Raji (cell line): ENCODE measurements at regions not wholly inside any gene's neighbourhood (a gene's known extent, or its start where the extent isn't known, plus 50 kb on each side); places are given as distances from the start of the nearest gene placed in this dataset.

Source experiments
- POLR2A ChIP-seq: IDR thresholded peaks from 2 replicates; pipeline ENCODE4 v1.6.1; 2011; ENCODE audit warnings: low read depth, low read length, control low read depth; ENCODE audit not compliant: insufficient read depth

GRCh38 chr17:77695386-77695785 is 263.1 kb upstream of the TNRC6C start:
- TF ChIP-seq POLR2A: no peak

- no peak for TF ChIP-seq POLR2A
Measured at GRCh38 chr17:77696151-77696720, 262.3 kb upstream of the TNRC6C start.

GRCh38 chr17:77696721-77697460 is 261.6 kb upstream of the TNRC6C start:
- no peak for TF ChIP-seq POLR2A

- no peak for TF ChIP-seq POLR2A
Measured at GRCh38 chr17:77697480-77698400, 260.8 kb upstream of the TNRC6C start.

DNA sequence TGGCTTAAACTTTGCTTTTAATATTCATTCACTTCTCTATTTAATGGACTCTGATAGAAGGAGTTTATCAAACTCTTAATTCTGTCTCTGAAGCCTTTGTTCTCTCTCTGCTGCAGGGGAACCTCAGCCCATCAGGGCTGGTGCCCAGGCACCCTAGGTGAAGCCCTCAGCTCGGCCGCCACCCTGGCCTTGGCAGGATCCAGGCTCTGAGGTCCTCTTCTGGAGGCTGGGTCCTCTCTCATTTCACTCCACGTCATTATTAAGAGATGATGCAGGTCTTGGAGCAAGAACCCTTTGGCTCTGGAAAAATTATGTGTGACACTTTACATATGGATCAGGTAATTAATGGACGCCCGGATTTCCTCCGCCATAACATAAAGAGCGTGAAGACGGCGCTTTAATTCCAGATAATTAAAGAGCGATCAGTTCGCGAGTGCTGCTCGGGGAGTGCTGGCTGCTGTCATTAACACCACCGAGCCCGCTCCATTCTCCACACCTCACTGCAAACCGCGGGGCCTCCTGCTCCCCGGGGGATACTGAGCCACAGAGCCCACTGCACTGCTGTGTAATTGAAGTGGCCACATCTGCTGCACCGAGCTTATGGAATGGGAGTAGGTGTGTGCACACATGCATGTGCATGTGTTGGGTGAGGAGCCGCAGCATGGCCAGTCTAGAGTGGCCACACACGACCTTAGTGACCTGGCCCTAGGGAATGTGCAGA is 259.4 kb upstream of the TNRC6C start:
- TF ChIP-seq POLR2A: no peak

DNA sequence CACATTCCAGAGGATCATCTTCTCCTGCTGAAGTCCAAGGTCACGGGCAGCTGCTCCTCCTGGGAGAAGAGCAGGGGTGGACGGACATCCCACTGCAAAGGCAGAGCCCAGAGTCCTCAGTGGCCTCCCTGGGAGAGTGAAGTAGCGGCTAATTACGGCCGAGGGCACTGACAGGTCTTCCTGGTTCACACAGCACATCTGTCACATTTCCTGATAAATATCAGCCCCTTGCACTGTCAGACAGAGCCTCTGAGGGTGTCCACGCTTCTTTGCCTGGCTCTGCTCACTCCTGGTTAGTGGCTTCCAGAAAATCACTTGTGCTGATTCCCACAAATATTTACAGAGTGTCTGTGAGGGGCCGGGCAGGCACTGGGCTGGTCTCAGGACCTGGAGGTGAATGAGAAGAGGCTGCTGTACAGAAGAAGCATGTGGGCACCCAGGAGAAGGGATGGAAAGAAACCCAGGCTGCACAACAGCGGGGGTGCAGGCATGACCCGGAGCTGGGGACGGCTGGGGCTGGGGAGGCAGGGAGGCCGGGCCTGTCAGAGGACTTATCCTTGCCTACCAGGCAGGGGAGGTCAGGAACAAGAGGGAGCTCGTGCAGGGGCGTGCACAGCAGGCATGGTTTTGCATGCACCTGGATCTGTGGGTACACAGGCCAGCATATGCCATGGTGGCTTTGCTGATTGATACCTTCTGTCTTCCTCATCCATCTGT is 258.2 kb upstream of the TNRC6C start:
- TF ChIP-seq POLR2A: no peak

DNA sequence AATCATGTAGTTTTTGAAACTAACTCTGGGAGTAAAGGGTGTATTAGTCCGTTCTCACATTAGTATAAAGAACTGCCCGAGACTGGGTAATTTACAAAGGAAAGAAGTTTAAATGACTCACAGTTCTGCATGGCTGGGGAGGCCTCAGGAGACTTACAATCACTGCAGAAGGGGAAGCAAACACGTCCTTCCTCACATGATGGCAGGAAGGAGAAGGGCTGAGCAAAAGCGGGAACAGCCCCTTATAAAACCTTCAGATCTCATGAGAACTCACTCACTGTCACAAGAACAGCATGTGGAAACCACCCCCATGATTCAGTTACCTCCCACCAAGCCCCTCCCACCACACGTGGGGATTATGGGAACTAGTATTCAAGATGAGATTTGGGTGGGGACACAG is 256.5 kb upstream of the TNRC6C start:
- no peak for TF ChIP-seq POLR2A

GRCh38 chr17:77704048-77704815 is 254.3 kb upstream of the TNRC6C start:
- no peak for TF ChIP-seq POLR2A

DNA sequence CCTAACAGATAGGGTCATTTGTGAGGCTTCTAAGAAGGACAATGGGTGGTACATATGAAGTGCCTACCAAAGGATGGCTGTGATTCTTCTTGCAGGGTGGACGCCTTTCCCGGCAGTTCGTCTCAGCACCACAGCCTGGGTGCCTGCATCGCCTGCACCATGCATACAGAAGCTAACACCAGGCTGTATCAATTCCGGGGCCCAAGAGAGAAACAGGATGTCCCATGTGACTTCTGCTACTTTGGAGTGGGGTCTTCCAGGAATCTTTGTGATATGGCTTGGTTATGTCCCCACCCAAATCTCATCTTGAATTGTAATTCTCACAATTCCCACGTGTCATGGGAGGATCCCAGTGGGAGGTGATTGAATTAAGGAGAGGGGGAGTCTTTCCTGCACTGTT is 251.6 kb upstream of the TNRC6C start:
- TF ChIP-seq POLR2A: no peak

- TF ChIP-seq POLR2A: no peak
Measured at GRCh38 chr17:77707546-77707945, 251.0 kb upstream of the TNRC6C start.

DNA sequence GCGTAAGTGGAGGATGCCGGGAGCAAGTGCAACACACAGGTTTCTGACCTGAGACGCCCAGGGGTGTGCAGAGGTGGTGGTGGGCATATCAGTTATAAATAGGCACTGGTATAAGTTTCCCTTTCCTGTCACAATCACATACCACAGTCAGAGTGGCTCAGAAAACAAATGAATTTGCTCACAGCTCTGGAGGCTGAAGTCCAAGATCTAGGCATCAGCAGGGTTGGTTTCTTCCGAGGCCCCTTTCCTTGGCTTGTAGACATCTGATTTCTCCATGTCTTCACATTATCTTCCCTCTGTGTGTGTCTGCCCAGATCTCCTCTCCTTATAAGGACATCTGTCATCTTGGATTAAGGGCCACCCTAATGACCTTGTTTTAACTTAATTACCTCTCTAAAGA is 250.5 kb upstream of the TNRC6C start:
- no peak for TF ChIP-seq POLR2A

GRCh38 chr17:77708936-77709335 is 249.6 kb upstream of the TNRC6C start:
- TF ChIP-seq POLR2A: no peak

DNA sequence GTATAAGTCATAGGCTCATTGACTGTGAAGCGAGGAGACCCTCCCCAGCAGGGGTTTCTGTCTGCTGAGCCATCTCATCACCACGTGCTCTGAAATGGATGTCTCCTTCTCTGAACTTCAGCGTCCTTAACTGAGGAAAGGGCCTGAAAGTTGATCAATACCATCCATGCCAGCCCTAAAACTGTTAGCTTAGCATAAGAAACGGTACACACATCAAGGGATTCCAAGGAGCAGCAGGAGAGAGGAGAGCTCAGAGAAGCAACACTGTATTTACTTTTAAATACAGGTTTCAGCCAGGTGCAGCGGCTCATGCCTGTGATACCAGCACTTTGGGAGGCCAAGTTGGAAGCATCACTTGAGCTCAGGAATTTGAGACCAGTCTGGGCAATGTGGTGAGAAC is 248.9 kb upstream of the TNRC6C start:
- no peak for TF ChIP-seq POLR2A

- no peak for TF ChIP-seq POLR2A
Measured at GRCh38 chr17:77712578-77712977, 245.9 kb upstream of the TNRC6C start.

- TF ChIP-seq POLR2A: no peak
Measured at GRCh38 chr17:77716289-77716926, 242.1 kb upstream of the TNRC6C start.
